Smooth muscle cell (in vitro differentiated cells): ENCODE measurements at regions not wholly inside any gene's neighbourhood (a gene's known extent, or its start where the extent isn't known, plus 50 kb on each side); places are given as distances from the start of the nearest gene placed in this dataset.

Source experiments
- DNase-seq: peaks from one replicate; lab custom pipeline; 2025; ENCODE audit not compliant: unreplicated experiment; lab: John Stamatoyannopoulos, UW
- H2AFZ ChIP-seq: fragments of 200-600 bp; sonication (generic); 2 replicates; pipeline ENCODE4 v1.6.0; 2016; ENCODE audit warnings: antibody characterized with exemption, low read depth, mild to moderate bottlenecking
- H3F3A ChIP-seq: fragments of 200-600 bp; sonication (generic); 2 replicates; pipeline ENCODE4 v1.6.0; 2017; ENCODE audit warnings: antibody characterized with exemption, low read depth
- H3K27ac ChIP-seq: fragments of 200-600 bp; sonication (generic); 2 replicates; pipeline ENCODE4 v1.5.1; 2016; ENCODE audit warnings: low read depth, mild to moderate bottlenecking
- H3K27me3 ChIP-seq: fragments of 200-600 bp; sonication (generic); 2 replicates; pipeline ENCODE4 v1.6.1; 2016; ENCODE audit warnings: low read depth, mild to moderate bottlenecking
- H3K36me3 ChIP-seq: fragments of 200-600 bp; sonication (generic); 2 replicates; pipeline ENCODE4 v1.5.1; 2016; ENCODE audit warnings: low read depth
- H3K4me1 ChIP-seq: fragments of 200-600 bp; sonication (generic); 2 replicates; pipeline ENCODE4 v1.5.1; 2016; ENCODE audit warnings: low read depth
- H3K4me2 ChIP-seq: fragments of 200-600 bp; sonication (generic); 2 replicates; pipeline ENCODE4 v1.6.0; 2016; ENCODE audit warnings: mild to moderate bottlenecking
- H3K4me3 ChIP-seq: fragments of 200-600 bp; sonication (generic); 2 replicates; pipeline ENCODE4 v1.5.1; 2016; ENCODE audit warnings: mild to moderate bottlenecking
- H3K79me2 ChIP-seq: fragments of 200-600 bp; sonication (generic); 2 replicates; pipeline ENCODE4 v1.6.0; 2016; ENCODE audit warnings: low read depth, mild to moderate bottlenecking
- H3K9ac ChIP-seq: fragments of 200-600 bp; sonication (generic); 2 replicates; pipeline ENCODE4 v1.6.0; 2016; ENCODE audit warnings: low read depth
- H3K9me3 ChIP-seq: fragments of 200-600 bp; sonication (generic); replicated peaks from 2 replicates; pipeline ENCODE4 v1.5.1; 2016; ENCODE audit warnings: low read depth
- H4K20me1 ChIP-seq: fragments of 200-600 bp; sonication (generic); 2 replicates; pipeline ENCODE4 v1.6.0; 2016; ENCODE audit warnings: low read depth
- CTCF ChIP-seq: fragments of 200-600 bp; sonication (generic); IDR thresholded peaks from 2 replicates; pipeline ENCODE4 v1.5.1; 2017; ENCODE audit warnings: borderline replicate concordance, mild to moderate bottlenecking, antibody characterized with exemption; ENCODE audit not compliant: insufficient read depth, poor library complexity, severe bottlenecking
- WGBS: methylation state at CpG from one replicate; pipeline ENCODE4 v1.1.7; 2016; ENCODE audit warnings: low lambda C conversion rate; 5-methylcytosine and 5-hydroxymethylcytosine counted together

- H3K36me3 ChIP-seq = no peaks in the 10 kb centered on the region
- no peak overlapping the region for H2AFZ ChIP-seq
- H3K4me1 ChIP-seq = no peaks in the 10 kb centered on the region
- no peak overlapping the region for H3K9ac ChIP-seq
- no peaks in the 10 kb centered on the region for H3K27me3 ChIP-seq
- 90% methylated on average over 7 of the region's 7 CpGs for WGBS
- no peak overlapping the region for H3K4me2 ChIP-seq
- TF ChIP-seq CTCF = no peak
- peaks cover 8% of the 10 kb centered on the region for H3K9me3 ChIP-seq
- no peak overlapping the region for H3K27ac ChIP-seq
- H3F3A ChIP-seq = no peaks in the 10 kb centered on the region
- no peaks in the 10 kb centered on the region for H3K79me2 ChIP-seq
- no peak for DNase-seq
- H3K4me3 ChIP-seq = no peak overlapping the region
- H4K20me1 ChIP-seq = no peaks in the 10 kb centered on the region
Observed at GRCh38 chr15:75145027-75145841, 56.4 kb upstream of the C15orf39 start.

DNA sequence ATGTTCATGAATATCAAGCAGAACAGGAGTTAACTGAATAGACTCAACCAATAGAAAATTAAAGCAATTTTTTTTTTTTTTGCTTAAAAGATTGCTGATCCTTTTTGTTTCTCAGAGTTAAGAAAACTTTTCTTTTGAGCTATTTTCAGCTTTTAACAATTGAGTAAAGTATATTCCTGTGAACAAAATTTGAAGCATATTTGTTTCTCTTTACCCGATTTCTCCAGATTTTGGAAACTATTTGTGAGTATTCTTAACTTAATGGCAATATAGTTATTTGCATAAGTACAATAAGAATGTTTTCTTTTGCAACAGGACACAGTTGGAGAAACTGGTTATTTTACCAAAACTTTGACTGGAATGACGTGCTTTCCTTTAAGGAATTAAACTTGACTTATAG is 53.4 kb upstream of the C15orf39 start:
- H4K20me1 ChIP-seq = no peaks in the 10 kb centered on the region
- TF ChIP-seq CTCF = no peak
- H3K9ac ChIP-seq = no peak overlapping the region

GRCh38 chr15:75149867-75150709 is 51.6 kb upstream of the C15orf39 start:
- Histone ChIP-seq H3K27me3 (no peaks in the 10 kb centered on the region), H3K79me2 (no peaks in the 10 kb centered on the region), H2AFZ (no peak overlapping the region), H3K9ac (no peak overlapping the region), H3K4me1 (peaks cover 10% of the 10 kb centered on the region), H4K20me1 (no peaks in the 10 kb centered on the region), H3F3A (peaks cover 17% of the 10 kb centered on the region), H3K27ac (peak overlapping the region; percentile 70), H3K4me2 (peak overlapping the region; percentile 43), H3K4me3 (no peak overlapping the region), H3K36me3 (no peaks in the 10 kb centered on the region), H3K9me3 (peaks cover 8% of the 10 kb centered on the region)
- WGBS = 51% methylated on average over 4 of the region's 4 CpGs
- no peak for DNase-seq
- no peak for TF ChIP-seq CTCF

More for the DNA sequence above, 53.4 kb upstream of the C15orf39 start:
- peaks cover 17% of the 10 kb centered on the region for H3F3A ChIP-seq
- no peak overlapping the region for H2AFZ ChIP-seq
- H3K36me3 ChIP-seq = no peaks in the 10 kb centered on the region
- H3K4me2 ChIP-seq = no peak overlapping the region
- no peak overlapping the region for H3K4me3 ChIP-seq
- 92% methylated on average over 2 of the region's 2 CpGs for WGBS
- H3K27me3 ChIP-seq = no peaks in the 10 kb centered on the region
- DNase-seq = no peak
- peaks cover 10% of the 10 kb centered on the region for H3K4me1 ChIP-seq
- peaks cover 8% of the 10 kb centered on the region for H3K9me3 ChIP-seq
- H3K79me2 ChIP-seq = no peaks in the 10 kb centered on the region
- H3K27ac ChIP-seq = no peak overlapping the region
